Fibroblast of lung (primary cell): ENCODE measurements at regions not wholly inside any gene's neighbourhood (a gene's known extent, or its start where the extent isn't known, plus 50 kb on each side); places are given as distances from the start of the nearest gene placed in this dataset.

Experiments used
- DNase-seq, 2 donors: peaks; one replicate each; pipeline versions ENCODE4 v3.0.0 to v3.0.0-alpha.2; 2010; ENCODE audit warnings: low read depth in 2 of 2
- H2AFZ ChIP-seq: 2 replicates; pipeline ENCODE4 v1.5.1; 2012; ENCODE audit warnings: low read length, control low read depth, inconsistent platforms
- H3K27ac ChIP-seq: 2 replicates; pipeline ENCODE4 v1.5.1; 2011; ENCODE audit warnings: low read length, control low read depth; ENCODE audit not compliant: insufficient read depth
- H3K27me3 ChIP-seq: 2 replicates; pipeline ENCODE4 v1.5.1; 2011; ENCODE audit warnings: mild to moderate bottlenecking, low read length; ENCODE audit not compliant: control insufficient read depth, insufficient read depth
- H3K36me3 ChIP-seq: 2 replicates; pipeline ENCODE4 v1.5.1; 2011; ENCODE audit warnings: low read length; ENCODE audit not compliant: control insufficient read depth, insufficient read depth
- H3K4me1 ChIP-seq: 2 replicates; pipeline ENCODE4 v1.5.1; 2011; ENCODE audit warnings: low read length; ENCODE audit not compliant: control insufficient read depth, insufficient read depth; ENCODE audit errors: extremely low read depth
- H3K4me2 ChIP-seq: 2 replicates; pipeline ENCODE4 v1.5.1; 2011; ENCODE audit warnings: low read length, control low read depth; ENCODE audit not compliant: insufficient read depth; ENCODE audit errors: extremely low read depth
- H3K4me3 ChIP-seq, 4 experiments: fragments of 200-600 bp in 1 of 4; sonication (generic) in 1 of 4; replicated peaks in 1 of 4; 2 replicates each; pipeline ENCODE4 v1.5.1; 2011 to 2016; ENCODE audit warnings: low read length in 4 of 4, low read depth in 3 of 4, mild to moderate bottlenecking in 3 of 4, control low read depth in 2 of 4, inconsistent platforms in 1 of 4, mixed read lengths in 1 of 4; ENCODE audit not compliant: insufficient read depth in 1 of 4; ENCODE audit errors: control extremely low read depth in 1 of 4
- H3K79me2 ChIP-seq: 2 replicates; pipeline ENCODE4 v1.5.1; 2012; ENCODE audit warnings: mild to moderate bottlenecking, low read length, inconsistent platforms; ENCODE audit not compliant: control insufficient read depth, insufficient read depth
- H3K9ac ChIP-seq: 2 replicates; pipeline ENCODE4 v1.5.1; 2011; ENCODE audit warnings: mild to moderate bottlenecking, low read length, control low read depth; ENCODE audit not compliant: insufficient read depth
- H3K9me3 ChIP-seq: 2 replicates; pipeline ENCODE4 v1.5.1; 2012; ENCODE audit warnings: low read depth, low read length; ENCODE audit not compliant: control insufficient read depth, insufficient read depth
- H4K20me1 ChIP-seq: 2 replicates; pipeline ENCODE4 v1.5.1; 2011; ENCODE audit warnings: low read length; ENCODE audit not compliant: control insufficient read depth, insufficient read depth; ENCODE audit errors: extremely low read depth
- EZH2 ChIP-seq: IDR thresholded peaks from 2 replicates; pipeline ENCODE4 v1.5.1; 2012; ENCODE audit warnings: low read length, control low read depth, mild to moderate bottlenecking; ENCODE audit errors: missing control alignments
- TF ChIP-seq, protein P1 (sequence below), 2 donors: IDR thresholded peaks in 1 of 2; conservative IDR thresholded peaks in 1 of 2; 1 replicate in 1 of 2; 2 replicates in 1 of 2; pipeline ENCODE4 v1.5.1; 2011 to 2012; ENCODE audit warnings: low read length in 2 of 2, control low read depth in 1 of 2, inconsistent platforms in 1 of 2, low read depth in 1 of 2, mild to moderate bottlenecking in 1 of 2

DNA sequence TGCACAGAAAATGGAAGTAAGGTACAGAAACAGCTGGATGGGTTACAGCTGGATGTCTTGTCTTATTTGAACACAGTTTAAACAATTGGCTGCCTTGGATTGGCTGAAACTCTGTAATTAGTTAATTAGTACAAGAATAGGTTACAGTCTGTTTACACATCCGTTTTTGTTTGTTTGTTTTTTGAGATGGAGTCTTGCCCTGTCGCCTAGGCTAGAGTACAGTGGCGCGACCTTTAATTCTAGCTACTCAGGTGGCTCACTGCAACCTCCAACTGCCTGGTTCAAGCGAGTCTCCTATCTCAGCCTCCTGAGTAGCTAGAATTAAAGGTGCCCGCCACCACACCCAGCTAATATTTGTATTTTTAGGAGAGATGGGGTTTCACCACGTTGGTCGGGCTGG lies 368.7 kb upstream of the KLF4 start:
- Histone ChIP-seq H3K36me3 (no peaks in the 10 kb centered on the region), H4K20me1 (no peaks in the 10 kb centered on the region), H3K27me3 (no peaks in the 10 kb centered on the region), H3K27ac (no peak overlapping the region), H3K9me3 (no peaks in the 10 kb centered on the region), H3K4me1 (no peaks in the 10 kb centered on the region), H3K4me2 (no peak overlapping the region), H3K4me3 (no peak overlapping the region), H3K9ac (no peak overlapping the region), H3K79me2 (no peaks in the 10 kb centered on the region), H2AFZ (no peak overlapping the region)
- no peak for DNase-seq
- no peak for TF ChIP-seq EZH2
- TF ChIP-seq, protein P1, sequence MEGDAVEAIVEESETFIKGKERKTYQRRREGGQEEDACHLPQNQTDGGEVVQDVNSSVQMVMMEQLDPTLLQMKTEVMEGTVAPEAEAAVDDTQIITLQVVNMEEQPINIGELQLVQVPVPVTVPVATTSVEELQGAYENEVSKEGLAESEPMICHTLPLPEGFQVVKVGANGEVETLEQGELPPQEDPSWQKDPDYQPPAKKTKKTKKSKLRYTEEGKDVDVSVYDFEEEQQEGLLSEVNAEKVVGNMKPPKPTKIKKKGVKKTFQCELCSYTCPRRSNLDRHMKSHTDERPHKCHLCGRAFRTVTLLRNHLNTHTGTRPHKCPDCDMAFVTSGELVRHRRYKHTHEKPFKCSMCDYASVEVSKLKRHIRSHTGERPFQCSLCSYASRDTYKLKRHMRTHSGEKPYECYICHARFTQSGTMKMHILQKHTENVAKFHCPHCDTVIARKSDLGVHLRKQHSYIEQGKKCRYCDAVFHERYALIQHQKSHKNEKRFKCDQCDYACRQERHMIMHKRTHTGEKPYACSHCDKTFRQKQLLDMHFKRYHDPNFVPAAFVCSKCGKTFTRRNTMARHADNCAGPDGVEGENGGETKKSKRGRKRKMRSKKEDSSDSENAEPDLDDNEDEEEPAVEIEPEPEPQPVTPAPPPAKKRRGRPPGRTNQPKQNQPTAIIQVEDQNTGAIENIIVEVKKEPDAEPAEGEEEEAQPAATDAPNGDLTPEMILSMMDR (conservative IDR thresholded peaks at IDR 0.05 in 1 of 2, IDR thresholded peaks at IDR 0.05 in 1 of 2; ENCODE audit: low read depth in 1 of 2, low read length in 2 of 2) = no peak

DNA sequence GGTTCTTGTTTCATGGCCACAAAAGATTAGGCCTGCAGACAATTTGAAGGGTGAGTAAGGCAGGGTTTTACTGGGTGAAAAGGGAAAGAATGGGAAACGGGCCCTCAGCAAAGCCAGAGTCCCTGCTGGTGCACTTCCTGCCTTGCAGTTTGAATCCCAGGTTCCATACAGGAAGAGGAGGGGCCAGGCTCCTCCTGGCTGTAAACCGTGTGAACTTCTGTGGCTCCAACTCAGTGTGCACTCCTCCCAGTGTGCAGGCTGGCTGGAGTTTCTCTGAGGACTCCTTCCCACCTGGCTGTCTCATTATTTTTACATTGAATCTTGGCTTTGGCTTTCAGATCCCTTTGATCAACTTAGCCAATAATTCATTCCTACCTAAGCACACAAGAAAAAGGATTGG lies 367.1 kb upstream of the KLF4 start:
- no peaks in the 10 kb centered on the region for H3K4me1 ChIP-seq
- H2AFZ ChIP-seq = no peak overlapping the region
- H3K36me3 ChIP-seq = no peaks in the 10 kb centered on the region
- H3K4me2 ChIP-seq = no peak overlapping the region
- no peak for DNase-seq
- H3K9me3 ChIP-seq = no peaks in the 10 kb centered on the region
- H3K27me3 ChIP-seq = no peaks in the 10 kb centered on the region
- no peak overlapping the region for H3K9ac ChIP-seq
- H3K27ac ChIP-seq = no peak overlapping the region
- no peak overlapping the region for H3K4me3 ChIP-seq
- H3K79me2 ChIP-seq = no peaks in the 10 kb centered on the region
- TF ChIP-seq, protein P1 (conservative IDR thresholded peaks at IDR 0.05 in 1 of 2, IDR thresholded peaks at IDR 0.05 in 1 of 2; ENCODE audit: low read depth in 1 of 2, low read length in 2 of 2) = no peak
- TF ChIP-seq EZH2 = no peak
- no peaks in the 10 kb centered on the region for H4K20me1 ChIP-seq

DNA sequence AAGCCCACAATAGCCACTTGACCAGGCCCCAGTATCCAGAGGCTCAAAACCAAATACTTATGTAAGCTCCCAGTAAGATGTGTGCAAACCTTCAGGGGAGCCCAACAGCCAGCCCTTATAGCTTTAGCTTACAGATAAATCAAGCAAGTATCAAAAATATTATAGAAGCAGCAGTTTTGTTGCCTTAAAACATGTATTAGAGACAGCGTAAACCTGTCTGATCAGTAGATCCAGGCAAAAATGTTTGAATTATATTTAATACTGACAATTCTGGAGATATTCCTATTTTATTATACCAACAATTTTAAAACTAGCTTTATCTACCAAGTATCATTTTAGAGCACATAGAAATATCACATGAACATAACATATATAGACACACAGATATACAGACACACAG lies 365.6 kb upstream of the KLF4 start:
- H3K36me3 ChIP-seq = no peaks in the 10 kb centered on the region
- H3K4me3 ChIP-seq = no peak overlapping the region

More for the DNA sequence above, 365.6 kb upstream of the KLF4 start:
- H3K4me2 ChIP-seq = no peak overlapping the region
- no peak for TF ChIP-seq EZH2
- TF ChIP-seq, protein P1 (conservative IDR thresholded peaks at IDR 0.05 in 1 of 2, IDR thresholded peaks at IDR 0.05 in 1 of 2; ENCODE audit: low read depth in 1 of 2, low read length in 2 of 2) = no peak
- DNase-seq = no peak
- H3K9ac ChIP-seq = no peak overlapping the region
- H3K27me3 ChIP-seq = no peaks in the 10 kb centered on the region
- no peak overlapping the region for H3K27ac ChIP-seq
- no peaks in the 10 kb centered on the region for H3K4me1 ChIP-seq
- no peak overlapping the region for H2AFZ ChIP-seq
- no peaks in the 10 kb centered on the region for H3K79me2 ChIP-seq
- H3K9me3 ChIP-seq = no peaks in the 10 kb centered on the region
- no peaks in the 10 kb centered on the region for H4K20me1 ChIP-seq
